AG20443 (cell line): ENCODE measurements at regions not wholly inside any gene's neighbourhood (a gene's known extent, or its start where the extent isn't known, plus 50 kb on each side); places are given as distances from the start of the nearest gene placed in this dataset.

Experiments used
- DNase-seq: peaks from one replicate; pipeline ENCODE4 v3.0.0; 2012; ENCODE audit warnings: low spot score, mixed read lengths

GRCh38 chr2:788227-789032, 111.2 kb upstream of the TMEM18 start:
- no peak for DNase-seq

DNA sequence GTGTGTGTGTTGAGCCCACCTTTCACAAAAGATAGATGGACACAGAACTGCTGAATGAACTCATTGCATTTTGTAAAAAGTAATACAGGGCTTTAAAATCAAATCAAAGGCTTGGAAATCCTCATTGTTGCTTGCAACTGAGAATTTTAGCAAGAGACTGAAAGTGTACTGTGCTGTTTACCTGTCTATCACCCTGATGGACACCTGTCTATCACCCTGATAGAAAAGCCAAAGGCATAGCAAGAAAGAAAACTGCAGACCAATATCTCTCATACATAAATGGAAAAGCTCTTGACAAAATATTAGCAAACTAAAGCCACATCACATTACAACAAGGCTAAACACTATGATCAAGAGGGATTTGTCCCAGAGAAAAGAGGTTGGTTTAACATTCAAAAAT, 107.5 kb upstream of the TMEM18 start:
- no peak for DNase-seq

DNA sequence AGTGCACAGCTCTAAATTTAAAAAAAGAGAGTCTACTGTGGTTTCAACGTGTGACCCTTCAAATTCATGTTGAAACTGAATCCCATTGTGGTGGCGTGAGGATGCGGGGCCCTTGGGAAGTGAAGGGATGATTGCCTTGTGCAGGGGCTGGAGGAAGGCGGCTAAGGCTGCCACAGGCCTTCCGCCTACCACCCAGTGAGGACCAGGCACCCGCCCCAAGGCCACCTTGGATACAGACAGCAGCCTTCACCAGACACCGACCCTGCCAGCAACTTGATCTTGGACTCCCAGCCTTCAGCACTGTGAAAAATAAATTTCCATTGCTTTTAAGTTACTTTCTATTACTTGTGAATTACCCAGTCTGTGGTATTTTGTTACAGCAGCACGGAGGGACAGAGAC, 103.4 kb upstream of the TMEM18 start:
- DNase-seq: no peak

DNA sequence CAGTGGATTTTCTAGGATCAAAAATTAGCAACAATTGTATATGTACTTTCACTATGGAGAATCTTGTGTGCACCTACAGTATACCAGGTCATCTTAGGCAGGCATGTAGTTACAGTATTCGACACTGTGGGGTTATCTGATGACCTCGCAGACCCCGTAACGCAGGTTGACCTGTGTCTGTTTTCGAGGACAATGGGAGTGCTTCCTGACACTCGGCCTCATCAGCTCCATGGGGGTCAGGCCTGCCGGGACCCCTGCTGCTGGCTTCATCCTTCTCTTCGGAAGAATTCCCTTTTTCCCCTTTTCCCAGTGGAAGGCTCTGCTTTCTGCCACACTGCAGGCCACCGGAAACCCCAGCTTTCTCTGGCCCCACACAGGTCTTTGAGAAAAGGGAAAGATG, 102.8 kb upstream of the TMEM18 start:
- no peak for DNase-seq

DNA sequence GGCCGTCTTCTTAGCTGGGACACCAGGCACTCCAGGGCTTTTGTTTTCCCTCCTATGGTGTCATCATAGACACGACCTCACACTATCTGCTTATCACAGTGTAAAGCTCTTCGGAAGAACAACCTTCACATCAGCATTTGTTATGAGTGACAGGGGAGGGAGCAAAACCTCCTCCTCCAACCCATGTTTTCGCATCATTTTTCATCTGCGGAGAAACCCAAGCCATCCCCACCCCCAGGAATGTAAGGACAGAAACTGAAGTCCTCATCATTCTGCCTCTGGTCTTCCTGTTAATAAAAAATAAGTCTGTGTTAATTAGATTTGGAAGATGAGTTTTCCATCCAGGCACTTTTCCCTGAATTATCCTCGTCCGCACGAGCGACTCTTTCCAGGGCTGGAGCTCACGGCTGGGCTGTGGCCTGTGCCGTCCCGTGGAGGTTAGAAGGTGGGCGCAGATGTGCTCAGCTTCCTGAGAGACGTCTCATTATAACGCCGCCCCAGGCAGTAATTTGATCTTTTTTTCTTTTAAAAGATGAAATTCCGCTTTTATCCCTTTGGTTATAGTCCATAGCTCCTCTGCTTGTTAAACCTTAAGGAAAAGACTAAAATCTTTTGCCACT, 101.6 kb upstream of the TMEM18 start:
- DNase-seq: no peak

- DNase-seq: no peak
Measured at GRCh38 chr2:777546-777945, 100.3 kb upstream of the TMEM18 start.

- DNase-seq: no peak
Measured at GRCh38 chr2:777051-777450, 99.8 kb upstream of the TMEM18 start.

DNA sequence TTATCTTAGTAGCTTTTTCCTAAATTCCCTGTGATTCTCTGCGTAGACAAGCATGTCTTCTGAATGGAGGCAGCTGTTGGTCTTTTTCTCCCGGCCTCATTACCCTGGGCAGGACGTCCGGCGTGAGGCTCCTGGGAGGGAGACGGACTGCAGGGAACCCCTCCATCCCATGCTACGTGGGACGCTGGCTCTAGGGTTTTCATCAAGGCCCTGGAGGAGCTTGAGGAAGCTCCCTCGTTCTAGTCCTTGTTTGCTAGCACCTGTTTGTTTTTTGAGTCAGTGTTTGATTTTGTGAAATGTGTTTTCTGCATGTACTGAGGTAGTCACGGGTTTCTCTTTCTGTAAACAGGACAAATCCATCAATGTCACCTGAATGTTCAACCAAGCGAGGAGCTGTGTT, 99.3 kb upstream of the TMEM18 start:
- DNase-seq: no peak

- DNase-seq: no peak
Measured at GRCh38 chr2:776038-776437, 98.8 kb upstream of the TMEM18 start.

DNA sequence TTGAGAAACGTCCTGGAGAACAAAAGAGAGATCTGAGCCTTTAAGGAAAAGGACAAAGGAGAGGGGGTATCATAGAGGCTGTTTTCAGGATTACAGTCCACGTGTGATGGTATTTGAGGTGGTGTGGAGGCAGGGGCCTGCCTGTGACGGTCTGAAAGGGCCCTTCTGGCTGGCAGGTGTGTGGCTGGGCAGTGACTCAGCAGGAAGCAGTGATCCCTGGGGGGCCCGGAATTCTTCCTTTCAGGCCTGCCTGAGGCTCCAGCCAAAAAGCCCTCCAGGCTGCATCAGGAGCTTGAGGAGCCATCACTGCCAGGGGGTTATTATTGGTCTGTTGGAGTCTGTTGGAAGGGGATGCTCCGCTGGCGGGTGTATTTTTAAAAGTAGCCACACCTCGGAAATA, 97.2 kb upstream of the TMEM18 start:
- no peak for DNase-seq

DNA sequence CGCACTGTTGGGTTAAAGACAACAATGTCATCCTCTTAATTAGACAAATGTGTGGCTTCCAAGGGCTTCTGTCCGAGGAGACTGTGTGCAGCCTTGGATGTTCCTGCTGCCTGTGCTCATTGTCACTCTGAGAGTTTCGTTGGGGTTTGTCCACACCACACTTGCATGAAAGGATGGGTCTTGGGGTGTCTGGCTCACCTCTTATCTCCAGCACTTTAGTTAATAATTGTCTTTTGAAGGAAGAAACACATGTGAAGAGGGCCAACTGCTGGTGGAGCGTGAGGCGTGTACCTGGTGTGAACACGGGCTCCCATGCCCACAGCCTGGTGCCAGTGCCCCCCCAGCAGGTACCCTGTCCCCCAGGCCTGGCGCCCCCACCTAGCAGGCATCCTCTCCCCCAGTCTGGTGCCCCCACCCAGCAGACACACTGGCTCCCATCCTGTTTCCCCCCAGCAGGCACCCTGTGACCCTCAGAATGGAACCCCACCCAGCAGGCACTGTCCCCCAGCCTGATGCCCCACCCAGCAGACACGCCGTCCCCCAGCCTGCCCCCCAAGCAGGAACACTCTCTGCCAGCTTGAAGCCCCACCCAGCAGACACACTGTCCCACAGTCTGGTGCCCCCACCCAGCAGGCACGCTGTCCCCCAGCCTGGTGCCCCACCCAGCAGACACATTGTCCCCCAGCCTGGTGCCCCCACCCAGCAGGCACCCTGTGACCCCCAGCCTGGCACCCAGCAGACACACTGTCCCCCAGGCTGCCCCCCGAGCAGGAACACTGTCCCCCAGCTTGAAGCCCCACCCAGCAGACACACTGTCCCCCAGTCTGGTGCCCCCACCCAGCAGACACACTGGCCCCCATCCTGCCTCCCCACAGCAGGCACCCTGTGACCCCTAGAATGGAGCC, 96.3 kb upstream of the TMEM18 start:
- DNase-seq: no peak

DNA sequence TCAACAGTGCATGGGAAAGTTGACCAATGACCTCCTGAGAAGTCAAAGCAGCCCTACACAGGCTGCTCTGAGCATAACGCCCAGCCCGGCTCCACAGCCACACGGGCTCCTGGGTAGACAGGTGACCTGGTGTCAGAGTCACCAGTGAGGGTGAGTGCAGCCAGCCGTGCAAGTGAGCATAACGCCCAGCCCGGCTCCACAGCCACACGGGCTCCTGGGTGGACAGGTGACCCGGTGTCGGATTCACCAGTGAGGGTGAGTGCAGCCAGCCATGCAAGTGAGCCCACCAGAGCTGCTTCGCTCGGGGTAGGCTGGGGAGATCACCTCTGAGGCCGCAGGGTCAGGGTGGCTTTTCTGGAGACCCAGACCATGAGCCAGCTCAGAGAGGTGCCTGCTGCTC, 94.3 kb upstream of the TMEM18 start:
- no peak for DNase-seq

DNA sequence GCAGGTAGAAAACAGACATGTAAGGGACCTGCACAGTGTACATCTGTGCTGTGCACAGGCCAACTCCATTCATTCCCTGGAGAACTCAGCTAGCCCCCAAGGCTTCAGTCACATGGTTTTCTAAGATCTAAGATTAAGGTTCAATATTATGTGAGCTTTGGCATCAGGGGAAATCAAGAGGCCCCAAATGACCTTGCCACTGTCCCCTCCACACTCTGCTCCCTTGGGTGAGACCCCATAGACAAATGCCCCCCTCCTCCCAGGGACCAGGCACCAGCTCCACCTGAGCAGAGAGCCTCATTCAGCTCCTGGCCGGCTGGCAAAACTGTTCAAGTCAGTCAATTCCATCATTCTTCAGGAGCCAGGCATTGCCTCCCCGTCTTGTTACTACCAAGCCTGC, 93.6 kb upstream of the TMEM18 start:
- DNase-seq: no peak

DNA sequence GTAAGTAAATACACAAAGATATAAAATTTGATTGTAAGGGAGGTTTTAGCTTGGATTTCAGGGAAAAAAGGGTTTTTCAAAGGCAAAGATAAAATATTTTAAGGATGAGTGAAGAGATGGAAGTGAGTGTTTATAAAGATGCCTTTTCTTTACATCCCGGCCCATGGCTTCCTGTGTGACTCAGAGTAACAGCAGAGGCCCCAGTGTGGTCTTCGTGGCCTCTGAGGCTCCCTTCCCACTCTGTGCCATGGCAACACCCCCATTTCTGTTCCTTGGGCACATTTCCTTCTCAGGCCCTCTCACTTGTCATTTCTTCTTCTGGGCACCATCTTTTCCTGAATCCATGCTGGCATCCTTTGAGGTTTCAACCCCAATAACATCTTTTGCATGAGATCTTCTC, 92.6 kb upstream of the TMEM18 start:
- no peak for DNase-seq

DNA sequence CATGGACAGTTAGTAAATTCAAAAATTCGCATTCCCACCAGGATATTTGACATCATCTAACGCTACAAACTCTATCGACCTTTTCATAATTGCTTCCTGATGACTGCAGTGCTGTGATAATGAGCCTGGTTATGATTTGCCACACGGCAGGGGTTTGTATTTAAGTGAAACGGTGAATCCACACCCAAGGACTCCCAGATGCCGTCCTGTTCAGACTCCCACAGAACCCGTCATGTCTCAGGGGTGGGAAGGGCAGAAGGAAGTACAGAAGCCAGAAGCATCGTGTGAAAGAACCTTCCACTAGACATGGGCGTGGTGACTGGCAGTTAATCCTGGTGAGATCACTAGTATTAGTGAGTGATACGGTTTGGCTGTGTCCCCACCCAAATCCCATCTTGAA, 91.2 kb upstream of the TMEM18 start:
- peak; percentile 29 for DNase-seq

GRCh38 chr2:767944-768343, 90.7 kb upstream of the TMEM18 start:
- no peak for DNase-seq

GRCh38 chr2:767440-767839, 90.2 kb upstream of the TMEM18 start:
- DNase-seq: no peak

DNA sequence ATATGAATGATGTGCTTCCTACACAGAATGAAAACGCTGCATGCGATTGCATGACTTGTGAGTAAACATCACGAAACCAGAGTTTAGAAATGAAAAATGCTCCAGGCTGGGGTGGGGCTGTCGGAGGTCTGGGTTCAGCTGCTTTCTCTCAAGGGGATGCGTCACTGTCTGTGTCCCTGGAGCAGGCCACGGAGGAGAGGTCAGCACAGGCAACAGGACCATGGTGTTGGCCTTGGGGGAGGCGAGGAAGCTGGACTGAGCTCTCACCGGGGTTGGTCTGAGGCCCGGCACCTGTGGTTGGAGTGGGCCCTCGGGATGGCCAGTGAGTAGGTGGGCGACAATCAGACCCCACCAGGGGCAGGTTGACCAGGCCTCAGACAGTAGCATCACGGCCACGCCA, 89.0 kb upstream of the TMEM18 start:
- no peak for DNase-seq

DNA sequence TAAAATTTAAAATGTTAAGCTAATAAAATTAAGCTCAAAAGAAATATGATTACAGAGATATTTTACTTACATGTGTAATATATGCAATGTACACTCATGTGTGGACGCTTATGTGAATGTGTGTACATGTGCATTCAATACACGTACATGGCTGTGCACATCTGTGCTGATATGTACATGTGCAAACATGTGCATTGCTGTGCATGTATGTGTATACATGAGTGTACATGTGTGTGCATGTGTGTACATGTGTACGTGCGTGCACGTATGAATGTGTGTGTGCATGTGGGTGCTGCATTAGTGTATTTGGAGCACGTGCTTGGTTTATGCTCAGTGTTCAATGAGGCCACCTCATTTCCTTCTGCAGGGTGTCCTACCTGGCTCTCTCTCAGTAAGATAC, 88.2 kb upstream of the TMEM18 start:
- no peak for DNase-seq

DNA sequence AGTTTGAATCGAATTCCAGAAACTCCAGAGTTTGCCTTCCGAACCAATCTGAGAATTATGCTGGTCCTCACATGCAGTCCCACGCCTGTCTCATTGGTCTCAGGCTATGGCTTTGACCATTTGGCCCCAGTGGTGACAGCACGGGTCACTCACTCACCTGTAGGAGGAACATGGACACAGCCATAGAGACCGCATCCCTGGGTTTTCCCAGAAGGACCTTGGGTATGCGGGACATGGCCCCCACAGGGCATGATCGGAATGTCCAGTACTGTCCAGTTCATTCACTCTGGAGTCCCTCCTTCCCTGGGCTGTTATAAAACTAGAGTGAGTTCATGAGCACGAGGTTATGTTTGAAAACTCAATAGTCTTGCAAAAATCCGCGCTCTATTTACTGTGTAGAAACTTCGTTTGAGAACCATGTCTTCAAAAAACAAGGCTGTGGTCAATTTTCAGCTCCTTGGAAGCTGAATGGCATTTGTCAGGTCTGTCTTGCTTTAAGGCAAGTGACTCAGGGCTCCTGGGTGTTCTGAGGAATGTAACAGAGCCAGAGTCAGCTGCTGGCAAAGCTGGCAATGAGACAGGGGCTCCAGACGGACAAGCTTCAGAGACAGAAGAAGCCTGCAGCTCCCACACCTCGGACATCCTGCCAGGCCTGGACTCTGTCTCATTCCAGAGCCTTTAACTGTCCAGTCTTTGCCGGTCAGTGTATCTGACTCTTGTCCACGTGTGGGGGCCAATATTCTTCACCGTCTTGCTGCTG, 86.7 kb upstream of the TMEM18 start:
- DNase-seq: peak; percentile 58

- no peak for DNase-seq
Measured at GRCh38 chr2:762646-763045, 85.4 kb upstream of the TMEM18 start.

- DNase-seq: no peak
Measured at GRCh38 chr2:761384-761783, 84.2 kb upstream of the TMEM18 start.
